ENCODE measurements at regions not wholly inside any gene's neighbourhood (a gene's known extent, or its start where the extent isn't known, plus 50 kb on each side); places are given as distances from the start of the nearest gene placed in this dataset.

DNA sequence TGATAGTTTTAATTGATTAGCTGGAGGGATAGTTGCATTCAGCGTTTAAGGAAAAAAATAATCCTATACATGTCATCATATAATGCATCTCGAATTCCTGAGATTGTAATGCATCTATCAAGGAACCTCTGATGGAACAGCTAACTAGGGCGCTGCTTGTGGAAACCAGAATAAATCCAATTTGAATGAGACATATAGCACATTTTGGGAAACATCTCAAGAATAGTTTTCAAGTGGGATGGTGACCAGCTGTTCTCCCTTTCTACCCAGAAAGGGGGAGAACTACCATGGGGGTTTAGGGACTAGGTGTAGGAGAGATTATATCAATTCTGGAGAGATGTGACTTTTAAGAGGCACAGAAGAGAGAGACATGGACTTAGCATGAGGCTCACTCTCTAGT is 319.3 kb upstream of the BRINP1 start:
- WGBS: 47% methylated on average over 3 of the region's 3 CpGs
- no peak for DNase-seq (ENCODE audit: low spot score)
- no peak overlapping the region for H3K27ac ChIP-seq (ENCODE audit: low read depth in 1 of 2, low read length in 2 of 2)
- TF ChIP-seq HNF4A (conservative IDR thresholded peaks at IDR 0.05) (no peak), GABPA (IDR thresholded peaks at IDR 0.05 in 1 of 2, conservative IDR thresholded peaks at IDR 0.05 in 1 of 2) (no peak), YY1 (IDR thresholded peaks at IDR 0.05) (no peak), TAF1 (conservative IDR thresholded peaks at IDR 0.05) (no peak), RAD21 (IDR thresholded peaks at IDR 0.05) (no peak), NR2F2 (IDR thresholded peaks at IDR 0.05) (no peak), HNF4G (IDR thresholded peaks at IDR 0.05) (no peak), SP1 (IDR thresholded peaks at IDR 0.05) (no peak), FOXA2 (IDR thresholded peaks at IDR 0.05) (no peak)
- TF ChIP-seq, protein P1, sequence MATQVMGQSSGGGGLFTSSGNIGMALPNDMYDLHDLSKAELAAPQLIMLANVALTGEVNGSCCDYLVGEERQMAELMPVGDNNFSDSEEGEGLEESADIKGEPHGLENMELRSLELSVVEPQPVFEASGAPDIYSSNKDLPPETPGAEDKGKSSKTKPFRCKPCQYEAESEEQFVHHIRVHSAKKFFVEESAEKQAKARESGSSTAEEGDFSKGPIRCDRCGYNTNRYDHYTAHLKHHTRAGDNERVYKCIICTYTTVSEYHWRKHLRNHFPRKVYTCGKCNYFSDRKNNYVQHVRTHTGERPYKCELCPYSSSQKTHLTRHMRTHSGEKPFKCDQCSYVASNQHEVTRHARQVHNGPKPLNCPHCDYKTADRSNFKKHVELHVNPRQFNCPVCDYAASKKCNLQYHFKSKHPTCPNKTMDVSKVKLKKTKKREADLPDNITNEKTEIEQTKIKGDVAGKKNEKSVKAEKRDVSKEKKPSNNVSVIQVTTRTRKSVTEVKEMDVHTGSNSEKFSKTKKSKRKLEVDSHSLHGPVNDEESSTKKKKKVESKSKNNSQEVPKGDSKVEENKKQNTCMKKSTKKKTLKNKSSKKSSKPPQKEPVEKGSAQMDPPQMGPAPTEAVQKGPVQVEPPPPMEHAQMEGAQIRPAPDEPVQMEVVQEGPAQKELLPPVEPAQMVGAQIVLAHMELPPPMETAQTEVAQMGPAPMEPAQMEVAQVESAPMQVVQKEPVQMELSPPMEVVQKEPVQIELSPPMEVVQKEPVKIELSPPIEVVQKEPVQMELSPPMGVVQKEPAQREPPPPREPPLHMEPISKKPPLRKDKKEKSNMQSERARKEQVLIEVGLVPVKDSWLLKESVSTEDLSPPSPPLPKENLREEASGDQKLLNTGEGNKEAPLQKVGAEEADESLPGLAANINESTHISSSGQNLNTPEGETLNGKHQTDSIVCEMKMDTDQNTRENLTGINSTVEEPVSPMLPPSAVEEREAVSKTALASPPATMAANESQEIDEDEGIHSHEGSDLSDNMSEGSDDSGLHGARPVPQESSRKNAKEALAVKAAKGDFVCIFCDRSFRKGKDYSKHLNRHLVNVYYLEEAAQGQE (IDR thresholded peaks at IDR 0.05): no peak
- TF ChIP-seq, protein P2, sequence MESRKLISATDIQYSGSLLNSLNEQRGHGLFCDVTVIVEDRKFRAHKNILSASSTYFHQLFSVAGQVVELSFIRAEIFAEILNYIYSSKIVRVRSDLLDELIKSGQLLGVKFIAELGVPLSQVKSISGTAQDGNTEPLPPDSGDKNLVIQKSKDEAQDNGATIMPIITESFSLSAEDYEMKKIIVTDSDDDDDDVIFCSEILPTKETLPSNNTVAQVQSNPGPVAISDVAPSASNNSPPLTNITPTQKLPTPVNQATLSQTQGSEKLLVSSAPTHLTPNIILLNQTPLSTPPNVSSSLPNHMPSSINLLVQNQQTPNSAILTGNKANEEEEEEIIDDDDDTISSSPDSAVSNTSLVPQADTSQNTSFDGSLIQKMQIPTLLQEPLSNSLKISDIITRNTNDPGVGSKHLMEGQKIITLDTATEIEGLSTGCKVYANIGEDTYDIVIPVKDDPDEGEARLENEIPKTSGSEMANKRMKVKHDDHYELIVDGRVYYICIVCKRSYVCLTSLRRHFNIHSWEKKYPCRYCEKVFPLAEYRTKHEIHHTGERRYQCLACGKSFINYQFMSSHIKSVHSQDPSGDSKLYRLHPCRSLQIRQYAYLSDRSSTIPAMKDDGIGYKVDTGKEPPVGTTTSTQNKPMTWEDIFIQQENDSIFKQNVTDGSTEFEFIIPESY (IDR thresholded peaks at IDR 0.05): no peak
- TF ChIP-seq, protein P3, sequence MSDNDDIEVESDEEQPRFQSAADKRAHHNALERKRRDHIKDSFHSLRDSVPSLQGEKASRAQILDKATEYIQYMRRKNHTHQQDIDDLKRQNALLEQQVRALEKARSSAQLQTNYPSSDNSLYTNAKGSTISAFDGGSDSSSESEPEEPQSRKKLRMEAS (IDR thresholded peaks at IDR 0.05): no peak
- TF ChIP-seq, protein P4, sequence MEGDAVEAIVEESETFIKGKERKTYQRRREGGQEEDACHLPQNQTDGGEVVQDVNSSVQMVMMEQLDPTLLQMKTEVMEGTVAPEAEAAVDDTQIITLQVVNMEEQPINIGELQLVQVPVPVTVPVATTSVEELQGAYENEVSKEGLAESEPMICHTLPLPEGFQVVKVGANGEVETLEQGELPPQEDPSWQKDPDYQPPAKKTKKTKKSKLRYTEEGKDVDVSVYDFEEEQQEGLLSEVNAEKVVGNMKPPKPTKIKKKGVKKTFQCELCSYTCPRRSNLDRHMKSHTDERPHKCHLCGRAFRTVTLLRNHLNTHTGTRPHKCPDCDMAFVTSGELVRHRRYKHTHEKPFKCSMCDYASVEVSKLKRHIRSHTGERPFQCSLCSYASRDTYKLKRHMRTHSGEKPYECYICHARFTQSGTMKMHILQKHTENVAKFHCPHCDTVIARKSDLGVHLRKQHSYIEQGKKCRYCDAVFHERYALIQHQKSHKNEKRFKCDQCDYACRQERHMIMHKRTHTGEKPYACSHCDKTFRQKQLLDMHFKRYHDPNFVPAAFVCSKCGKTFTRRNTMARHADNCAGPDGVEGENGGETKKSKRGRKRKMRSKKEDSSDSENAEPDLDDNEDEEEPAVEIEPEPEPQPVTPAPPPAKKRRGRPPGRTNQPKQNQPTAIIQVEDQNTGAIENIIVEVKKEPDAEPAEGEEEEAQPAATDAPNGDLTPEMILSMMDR (IDR thresholded peaks at IDR 0.05; ENCODE audit: low read depth, low read length, missing input control): no peak
- H3K36me3 ChIP-seq (ENCODE audit: control insufficient read depth in 4 of 4, insufficient read depth in 3 of 4, low read depth in 1 of 4, low read length in 3 of 4): no peaks in the 10 kb centered on the region
- no peaks in the 10 kb centered on the region for H3K9me3 ChIP-seq (ENCODE audit: control insufficient read depth in 4 of 4, low read length in 3 of 4)
- H3K9ac ChIP-seq (ENCODE audit: low read depth in 1 of 2, low read length in 2 of 2): no peak overlapping the region
- H3K4me3 ChIP-seq (ENCODE audit: low read depth in 1 of 3, low read length in 3 of 3): no peak overlapping the region
- H3K4me1 ChIP-seq (ENCODE audit: control insufficient read depth in 4 of 4, insufficient read depth in 4 of 4, low read length in 3 of 4): no peaks in the 10 kb centered on the region
- H3K27me3 ChIP-seq (ENCODE audit: control insufficient read depth in 4 of 4, insufficient read depth in 4 of 4, low read length in 3 of 4): no peaks in the 10 kb centered on the region

DNA sequence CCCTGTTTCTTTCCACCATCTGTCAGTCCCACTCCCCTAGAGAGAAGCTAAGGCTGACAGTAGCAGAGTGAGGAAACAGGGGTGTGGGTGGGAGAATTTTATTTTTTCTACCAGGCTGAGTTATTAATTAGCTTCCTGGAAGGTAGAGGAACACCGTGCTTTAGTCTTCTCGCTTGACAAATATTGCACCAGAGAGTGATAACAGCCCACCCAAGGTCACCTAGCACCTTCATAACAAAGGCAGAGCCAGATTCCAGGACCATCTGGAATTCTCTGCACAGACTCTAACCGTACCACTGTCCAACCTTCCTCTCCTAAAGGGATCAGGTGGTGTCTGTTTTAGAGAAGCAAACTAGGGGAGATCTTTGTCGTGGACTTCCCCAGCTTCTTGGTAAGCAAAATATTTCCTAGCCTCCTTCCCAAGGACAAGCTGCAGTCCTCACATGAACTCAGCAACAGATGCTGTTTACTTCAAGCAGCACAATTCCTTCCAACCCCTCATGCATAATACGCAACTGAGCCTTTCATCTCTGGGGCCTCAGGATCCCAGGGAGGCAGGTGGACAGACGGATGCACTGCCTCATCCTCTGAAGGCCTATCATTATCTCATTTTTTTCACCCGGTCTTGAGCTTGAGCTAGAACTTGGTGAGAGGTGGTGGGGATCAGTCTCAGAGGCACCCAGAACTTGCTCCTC is 308.7 kb upstream of the BRINP1 start:
- H3K36me3 ChIP-seq (ENCODE audit: control insufficient read depth in 4 of 4, insufficient read depth in 3 of 4, low read depth in 1 of 4, low read length in 3 of 4): no peaks in the 10 kb centered on the region
- no peaks in the 10 kb centered on the region for H3K27me3 ChIP-seq (ENCODE audit: control insufficient read depth in 4 of 4, insufficient read depth in 4 of 4, low read length in 3 of 4)
- no peak overlapping the region for H3K4me3 ChIP-seq (ENCODE audit: low read depth in 1 of 3, low read length in 3 of 3)
- H3K9ac ChIP-seq (ENCODE audit: low read depth in 1 of 2, low read length in 2 of 2): no peak overlapping the region
- 57% methylated on average over 7 of the region's 7 CpGs for WGBS
- no peak overlapping the region for H3K27ac ChIP-seq (ENCODE audit: low read depth in 1 of 2, low read length in 2 of 2)
- no peaks in the 10 kb centered on the region for H3K4me1 ChIP-seq (ENCODE audit: control insufficient read depth in 4 of 4, insufficient read depth in 4 of 4, low read length in 3 of 4)
- DNase-seq (ENCODE audit: low spot score): no peak
- H3K9me3 ChIP-seq (ENCODE audit: control insufficient read depth in 4 of 4, low read length in 3 of 4): no peaks in the 10 kb centered on the region
- TF ChIP-seq, protein P1 (IDR thresholded peaks at IDR 0.05): no peak
- TF ChIP-seq TAF1 (conservative IDR thresholded peaks at IDR 0.05): no peak
- no peak for TF ChIP-seq FOXA2 (IDR thresholded peaks at IDR 0.05)
- TF ChIP-seq NR2F2 (IDR thresholded peaks at IDR 0.05): no peak
- TF ChIP-seq, protein P3 (IDR thresholded peaks at IDR 0.05): no peak
- no peak for TF ChIP-seq EGR1 (IDR thresholded peaks at IDR 0.05; ENCODE audit: low read depth in 2 of 2)
- no peak for TF ChIP-seq SP1 (IDR thresholded peaks at IDR 0.05)
- TF ChIP-seq, protein P5, sequence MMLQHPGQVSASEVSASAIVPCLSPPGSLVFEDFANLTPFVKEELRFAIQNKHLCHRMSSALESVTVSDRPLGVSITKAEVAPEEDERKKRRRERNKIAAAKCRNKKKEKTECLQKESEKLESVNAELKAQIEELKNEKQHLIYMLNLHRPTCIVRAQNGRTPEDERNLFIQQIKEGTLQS (IDR thresholded peaks at IDR 0.05): no peak
- TF ChIP-seq GABPA (IDR thresholded peaks at IDR 0.05 in 1 of 2, conservative IDR thresholded peaks at IDR 0.05 in 1 of 2): no peak
- no peak for TF ChIP-seq RAD21 (IDR thresholded peaks at IDR 0.05)

Data from liver (tissue), 8 donors.